K562 (cell line): ENCODE measurements at regions not wholly inside any gene's neighbourhood (a gene's known extent, or its start where the extent isn't known, plus 50 kb on each side); places are given as distances from the start of the nearest gene placed in this dataset.
A peak's percentile ranks its signal among the peaks of the same experiment; 100 is the strongest.

Experiments used
- CCNT2 ChIP-seq: IDR thresholded peaks from 2 replicates; pipeline ENCODE4 v1.6.1; 2011; ENCODE audit warnings: borderline replicate concordance, low read depth, mild to moderate bottlenecking, moderate library complexity, mixed read lengths, low read length; ENCODE audit not compliant: insufficient read length; ENCODE audit errors: extremely low read depth
- CREBBP ChIP-seq: IDR thresholded peaks from one replicate; pipeline ENCODE4 v1.6.1; 2012; ENCODE audit warnings: low read depth, mild to moderate bottlenecking, control low read depth, inconsistent platforms, low read length
- E2F3 ChIP-seq: fragments of 250-450 bp; sonication (Bioruptor Pico); IDR thresholded peaks from 2 replicates; pipeline ENCODE4 v1.4.0; 2020; ENCODE audit warnings: mild to moderate bottlenecking
- FOSL1 ChIP-seq: fragments of 200-800 bp; sonication (Bioruptor generic); conservative IDR thresholded peaks from 2 replicates; pipeline ENCODE4 v1.6.1; 2016; ENCODE audit warnings: missing genetic modification characterization, missing compliant biosample characterization
- FOXP1 ChIP-seq: sonication (generic); formaldehyde crosslinking; IDR thresholded peaks from 2 replicates; pipeline ENCODE4 v1.8.0; 2022; ENCODE audit warnings: mild to moderate bottlenecking, missing genetic modification reagents
- GATAD2B ChIP-seq: fragments of 450-650 bp; IDR thresholded peaks from 2 replicates; pipeline ENCODE4 v1.6.1; 2017; ENCODE audit warnings: mild to moderate bottlenecking, borderline replicate concordance
- HDAC6 ChIP-seq: IDR thresholded peaks from 2 replicates; pipeline ENCODE4 v1.6.1; 2012; ENCODE audit warnings: low read depth, mild to moderate bottlenecking, control low read depth, inconsistent platforms, low read length, moderate library complexity
- KLF6 ChIP-seq: fragments of 250-450 bp; sonication (Bioruptor Pico); IDR thresholded peaks from 2 replicates; pipeline ENCODE4 v1.4.0; 2020; ENCODE audit warnings: mild to moderate bottlenecking, moderate library complexity, borderline replicate concordance
- MYNN ChIP-seq, 2 experiments: sonication (generic); formaldehyde crosslinking in 1 of 2; IDR thresholded peaks; 2 replicates each; pipeline versions ENCODE4 v1.5.0 to v1.6.1; 2016 to 2020; ENCODE audit warnings: antibody characterized with exemption in 1 of 2, missing genetic modification reagents in 1 of 2
- NCOA2 ChIP-seq, 2 experiments: fragments of 450-650 bp; IDR thresholded peaks; 2 replicates each; pipeline ENCODE4 v1.6.1; 2018; ENCODE audit warnings: mild to moderate bottlenecking in 2 of 2, moderate library complexity in 1 of 2; ENCODE audit not compliant: partially characterized antibody in 2 of 2
- NFATC3 ChIP-seq: fragments of 450-650 bp; IDR thresholded peaks from 2 replicates; pipeline ENCODE4 v1.6.1; 2017; ENCODE audit warnings: mild to moderate bottlenecking
- PCBP2 ChIP-seq: fragments of 200-400 bp; formaldehyde crosslinking; IDR thresholded peaks from 2 replicates; pipeline ENCODE4 v1.6.1; 2018; ENCODE audit warnings: low read length, low read depth, mild to moderate bottlenecking, moderate library complexity; ENCODE audit not compliant: poor library complexity, severe bottlenecking
- PHF8 ChIP-seq: fragments of 200-600 bp; sonication (generic); IDR thresholded peaks from 2 replicates; pipeline ENCODE4 v1.6.1; 2012; ENCODE audit warnings: mixed run types, mild to moderate bottlenecking, inconsistent platforms, low read length, moderate library complexity, borderline replicate concordance
- RAD21 ChIP-seq, 2 experiments: fragments of 250-450 bp in 1 of 2; fragments of 450-650 bp in 1 of 2; sonication (Bioruptor Pico) in 1 of 2; formaldehyde crosslinking in 1 of 2; IDR thresholded peaks in 1 of 2; conservative IDR thresholded peaks in 1 of 2; 2 replicates each; pipeline versions ENCODE4 v1.4.0 to v1.8.0; 2020 to 2022; ENCODE audit warnings: mild to moderate bottlenecking in 2 of 2, moderate library complexity in 1 of 2
- RAD51 ChIP-seq: fragments of 450-650 bp; IDR thresholded peaks from 2 replicates; pipeline ENCODE4 v1.7.1; 2016; ENCODE audit warnings: low read depth, mild to moderate bottlenecking, borderline replicate concordance
- SREBF2 ChIP-seq: sonication (generic); formaldehyde crosslinking; IDR thresholded peaks from 2 replicates; pipeline ENCODE4 v1.4.0; 2020; ENCODE audit warnings: mild to moderate bottlenecking, missing genetic modification reagents
- STAT5A ChIP-seq: IDR thresholded peaks from 2 replicates; pipeline ENCODE4 v1.6.1; 2012; ENCODE audit warnings: low read length, inconsistent platforms, borderline replicate concordance
- TEAD1 ChIP-seq, 2 experiments: fragments of 450-650 bp in 1 of 2; sonication (generic) in 1 of 2; formaldehyde crosslinking; IDR thresholded peaks; 2 replicates each; pipeline versions ENCODE4 v1.4.0 to v1.8.0; 2020 to 2022; ENCODE audit warnings: mild to moderate bottlenecking in 2 of 2, missing genetic modification reagents in 1 of 2
- THRAP3 ChIP-seq: fragments of 450-650 bp; IDR thresholded peaks from 2 replicates; pipeline ENCODE4 v1.6.1; 2016; ENCODE audit warnings: mild to moderate bottlenecking, inconsistent platforms, borderline replicate concordance
- ZFPM2 ChIP-seq: fragments of 250-450 bp; sonication (Bioruptor Pico); IDR thresholded peaks from 2 replicates; pipeline ENCODE4 v1.5.1; 2022; ENCODE audit warnings: mild to moderate bottlenecking
- ZNF707 ChIP-seq: fragments of 250-450 bp; sonication (Bioruptor Pico); conservative IDR thresholded peaks from 2 replicates; pipeline ENCODE4 v1.8.0; 2022; ENCODE audit warnings: inconsistent platforms, mild to moderate bottlenecking, moderate library complexity
- TF ChIP-seq, protein P1 (sequence below): fragments of 450-650 bp; formaldehyde crosslinking; IDR thresholded peaks from 2 replicates; pipeline ENCODE4 v1.4.0; 2022; ENCODE audit warnings: mild to moderate bottlenecking, moderate library complexity
- TF ChIP-seq, protein P2 (sequence below): fragments of 450-650 bp; IDR thresholded peaks from 2 replicates; pipeline ENCODE4 v1.6.1; 2017; ENCODE audit warnings: antibody characterized with exemption
- TF ChIP-seq, protein P3 (sequence below): sonication (generic); formaldehyde crosslinking; IDR thresholded peaks from 2 replicates; pipeline ENCODE4 v1.9.0; 2022; ENCODE audit warnings: mild to moderate bottlenecking, missing genetic modification reagents

DNA sequence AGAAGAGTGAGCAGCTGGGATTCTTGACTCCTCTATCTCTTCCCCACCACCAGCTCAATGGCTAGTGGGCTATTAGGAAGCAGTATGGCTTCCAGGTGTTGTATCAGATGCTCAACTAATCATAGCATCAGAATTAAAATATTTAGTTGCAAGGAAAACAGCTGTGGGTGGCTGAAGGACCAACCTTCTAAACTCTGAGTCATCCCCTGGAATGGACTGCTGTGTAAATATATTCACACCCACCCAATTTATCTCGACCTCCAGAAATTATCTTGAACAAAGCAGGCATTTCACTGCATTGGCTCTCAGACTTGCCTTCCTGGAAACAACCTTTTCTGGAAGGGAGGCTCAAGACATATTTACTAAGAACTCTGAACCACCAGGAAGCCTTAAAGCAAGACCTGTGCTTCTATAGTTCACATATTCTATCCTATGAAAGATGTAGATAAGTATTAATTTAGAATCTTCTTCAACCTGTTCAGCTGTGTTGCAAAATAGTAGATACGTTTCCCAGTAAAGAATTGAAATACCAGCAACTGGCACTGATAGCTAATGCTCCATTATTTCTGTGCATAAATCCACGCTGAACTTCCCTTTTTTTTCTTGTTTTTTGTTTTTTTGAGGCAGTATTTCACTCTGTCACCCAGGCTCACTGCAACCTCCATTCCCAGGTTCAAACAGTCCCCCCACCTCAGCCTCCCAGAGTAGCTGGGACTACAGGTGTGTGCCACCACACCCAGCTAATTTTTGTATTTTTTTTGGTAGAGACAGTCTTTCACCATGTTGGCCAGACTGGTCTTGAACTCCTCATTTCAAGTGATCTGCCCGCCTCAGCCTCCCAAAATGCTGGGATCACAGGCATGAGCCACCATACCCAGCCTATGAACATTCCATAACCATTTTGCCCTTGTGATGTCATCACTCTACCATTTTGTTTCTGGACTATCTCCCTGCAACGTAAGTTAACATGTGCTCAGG, 56.9 kb upstream of the CD2AP start (continued):
- TF ChIP-seq RAD21 (CRISPR knock-in tag; conservative IDR thresholded peaks at IDR 0.05 in 1 of 2, IDR thresholded peaks at IDR 0.05 in 1 of 2), result peak in 1 of 2 experiments; percentile 22; a peak in 1 of 4 replicates
- TF ChIP-seq PCBP2, result no peak
- peak; percentile 67 to 81 for TF ChIP-seq NCOA2 (IDR thresholded peaks at IDR 0.05; ENCODE audit: partially characterized antibody in 2 of 2)
- peak; percentile 65 to 95; a peak in 3 of 4 replicates for TF ChIP-seq TEAD1 (CRISPR knock-in tag; IDR thresholded peaks at IDR 0.05)
- TF ChIP-seq, protein P1, sequence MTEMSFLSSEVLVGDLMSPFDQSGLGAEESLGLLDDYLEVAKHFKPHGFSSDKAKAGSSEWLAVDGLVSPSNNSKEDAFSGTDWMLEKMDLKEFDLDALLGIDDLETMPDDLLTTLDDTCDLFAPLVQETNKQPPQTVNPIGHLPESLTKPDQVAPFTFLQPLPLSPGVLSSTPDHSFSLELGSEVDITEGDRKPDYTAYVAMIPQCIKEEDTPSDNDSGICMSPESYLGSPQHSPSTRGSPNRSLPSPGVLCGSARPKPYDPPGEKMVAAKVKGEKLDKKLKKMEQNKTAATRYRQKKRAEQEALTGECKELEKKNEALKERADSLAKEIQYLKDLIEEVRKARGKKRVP (CRISPR knock-in tag), result no peak
- TF ChIP-seq ZNF707, result no peak
- peak; percentile 74; the same call in 1 of the 2 replicates for TF ChIP-seq FOXP1 (CRISPR knock-in tag)
- TF ChIP-seq, protein P2, sequence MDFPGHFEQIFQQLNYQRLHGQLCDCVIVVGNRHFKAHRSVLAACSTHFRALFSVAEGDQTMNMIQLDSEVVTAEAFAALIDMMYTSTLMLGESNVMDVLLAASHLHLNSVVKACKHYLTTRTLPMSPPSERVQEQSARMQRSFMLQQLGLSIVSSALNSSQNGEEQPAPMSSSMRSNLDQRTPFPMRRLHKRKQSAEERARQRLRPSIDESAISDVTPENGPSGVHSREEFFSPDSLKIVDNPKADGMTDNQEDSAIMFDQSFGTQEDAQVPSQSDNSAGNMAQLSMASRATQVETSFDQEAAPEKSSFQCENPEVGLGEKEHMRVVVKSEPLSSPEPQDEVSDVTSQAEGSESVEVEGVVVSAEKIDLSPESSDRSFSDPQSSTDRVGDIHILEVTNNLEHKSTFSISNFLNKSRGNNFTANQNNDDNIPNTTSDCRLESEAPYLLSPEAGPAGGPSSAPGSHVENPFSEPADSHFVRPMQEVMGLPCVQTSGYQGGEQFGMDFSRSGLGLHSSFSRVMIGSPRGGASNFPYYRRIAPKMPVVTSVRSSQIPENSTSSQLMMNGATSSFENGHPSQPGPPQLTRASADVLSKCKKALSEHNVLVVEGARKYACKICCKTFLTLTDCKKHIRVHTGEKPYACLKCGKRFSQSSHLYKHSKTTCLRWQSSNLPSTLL, result peak; percentile 85
- TF ChIP-seq PHF8, result no peak
- no peak for TF ChIP-seq ZFPM2 (CRISPR knock-in tag)
- TF ChIP-seq MYNN (IDR thresholded peaks at IDR 0.05), result peak; percentile 84
- no peak for TF ChIP-seq MYNN (CRISPR knock-in tag; IDR thresholded peaks at IDR 0.05)
- TF ChIP-seq NFATC3, result peak; percentile 67; the same call in 1 of the 2 replicates
- no peak for TF ChIP-seq E2F3 (CRISPR knock-in tag)
- TF ChIP-seq, protein P3, sequence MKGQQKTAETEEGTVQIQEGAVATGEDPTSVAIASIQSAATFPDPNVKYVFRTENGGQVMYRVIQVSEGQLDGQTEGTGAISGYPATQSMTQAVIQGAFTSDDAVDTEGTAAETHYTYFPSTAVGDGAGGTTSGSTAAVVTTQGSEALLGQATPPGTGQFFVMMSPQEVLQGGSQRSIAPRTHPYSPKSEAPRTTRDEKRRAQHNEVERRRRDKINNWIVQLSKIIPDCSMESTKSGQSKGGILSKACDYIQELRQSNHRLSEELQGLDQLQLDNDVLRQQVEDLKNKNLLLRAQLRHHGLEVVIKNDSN (CRISPR knock-in tag), result no peak
- TF ChIP-seq CREBBP, result peak; percentile 64
- peak; percentile 96 for TF ChIP-seq FOSL1 (tag)
- TF ChIP-seq THRAP3, result peak; percentile 81; the same call in 1 of the 2 replicates
- peak; percentile 100 for TF ChIP-seq STAT5A
- TF ChIP-seq CCNT2, result peak; percentile 92
- TF ChIP-seq RAD51, result peak; percentile 12; the same call in 1 of the 2 replicates
- TF ChIP-seq GATAD2B, result peak; percentile 95
- no peak for TF ChIP-seq KLF6 (CRISPR knock-in tag)
- TF ChIP-seq SREBF2, result no peak
- TF ChIP-seq HDAC6, result no peak
